HAP-1 (cell line): ENCODE measurements at regions not wholly inside any gene's neighbourhood (a gene's known extent, or its start where the extent isn't known, plus 50 kb on each side); places are given as distances from the start of the nearest gene placed in this dataset.

Source experiments
- DNase-seq, 2 experiments: peaks; one replicate each; pipeline ENCODE4 v3.0.0-alpha.2; 2016 to 2020; ENCODE audit warnings: low spot score in 2 of 2
- H3K27me3 ChIP-seq: fragments of 250-450 bp; sonication (Bioruptor Pico); 2 replicates; pipeline ENCODE4 v1.5.1; 2020; ENCODE audit warnings: low read depth, mild to moderate bottlenecking, moderate library complexity
- H3K36me3 ChIP-seq: fragments of 250-450 bp; sonication (Bioruptor Pico); replicated peaks from 2 replicates; pipeline ENCODE4 v1.5.1; 2020; ENCODE audit warnings: mild to moderate bottlenecking
- H3K4me1 ChIP-seq: fragments of 250-450 bp; sonication (Bioruptor Pico); 2 replicates; pipeline ENCODE4 v1.5.1; 2020; ENCODE audit warnings: mild to moderate bottlenecking
- H3K4me3 ChIP-seq: fragments of 250-450 bp; sonication (Bioruptor Pico); 2 replicates; pipeline ENCODE4 v1.5.1; 2020; ENCODE audit warnings: mild to moderate bottlenecking, moderate library complexity
- H3K9me3 ChIP-seq: fragments of 250-450 bp; sonication (Bioruptor Pico); 2 replicates; pipeline ENCODE4 v1.5.1; 2020; ENCODE audit warnings: mild to moderate bottlenecking, moderate library complexity
- in situ Hi-C: fragments of 300-500 bp; cut with MboI; formaldehyde crosslinking; loops from 3 replicates; pipeline ENCODE4 v1.14.3; 2020; ENCODE audit warnings: low sequenced_read_pairs, inconsistent platforms, mixed read lengths

GRCh38 chr15:62549345-62549970 lies 384.4 kb upstream of the C2CD4B start:
- Histone ChIP-seq H3K4me3 (no peak overlapping the region), H3K9me3 (no peaks in the 10 kb centered on the region), H3K36me3 (no peaks in the 10 kb centered on the region), H3K4me1 (peaks cover 8% of the 10 kb centered on the region), H3K27me3 (no peaks in the 10 kb centered on the region)
- DNase-seq: peak; percentile 73 to 80
- in situ Hi-C loops: no loop called here

- no peak overlapping the region for H3K4me3 ChIP-seq
- peaks cover 7% of the 10 kb centered on the region for H3K4me1 ChIP-seq
- in situ Hi-C loops: no loop called here
- no peaks in the 10 kb centered on the region for H3K9me3 ChIP-seq
- no peaks in the 10 kb centered on the region for H3K36me3 ChIP-seq
- no peaks in the 10 kb centered on the region for H3K27me3 ChIP-seq
- DNase-seq: no peak
These were observed 385.0 kb upstream of the C2CD4B start for GRCh38 chr15:62550106-62550505.

- Histone ChIP-seq H3K27me3 (no peaks in the 10 kb centered on the region), H3K9me3 (no peaks in the 10 kb centered on the region), H3K4me1 (no peaks in the 10 kb centered on the region), H3K36me3 (no peaks in the 10 kb centered on the region), H3K4me3 (no peak overlapping the region)
- DNase-seq: no peak
- in situ Hi-C loops: no loop called here
These were observed 387.4 kb upstream of the C2CD4B start for GRCh38 chr15:62552444-62552843.

GRCh38 chr15:62553911-62554563 lies 389.0 kb upstream of the C2CD4B start:
- H3K4me3 ChIP-seq: no peak overlapping the region
- no peaks in the 10 kb centered on the region for H3K27me3 ChIP-seq
- H3K36me3 ChIP-seq: no peaks in the 10 kb centered on the region
- no peaks in the 10 kb centered on the region for H3K9me3 ChIP-seq
- in situ Hi-C loops: no loop called here
- DNase-seq: no peak
- no peaks in the 10 kb centered on the region for H3K4me1 ChIP-seq

GRCh38 chr15:62558640-62559380 lies 393.7 kb upstream of the C2CD4B start:
- Histone ChIP-seq H3K4me1 (peaks cover 8% of the 10 kb centered on the region), H3K9me3 (no peaks in the 10 kb centered on the region), H3K4me3 (no peak overlapping the region), H3K27me3 (no peaks in the 10 kb centered on the region), H3K36me3 (no peaks in the 10 kb centered on the region)
- in situ Hi-C loops: no loop called here
- DNase-seq: no peak

GRCh38 chr15:62559381-62559733 lies 394.3 kb upstream of the C2CD4B start:
- Histone ChIP-seq H3K36me3 (no peaks in the 10 kb centered on the region), H3K4me1 (peaks cover 8% of the 10 kb centered on the region), H3K4me3 (no peak overlapping the region), H3K27me3 (no peaks in the 10 kb centered on the region), H3K9me3 (no peaks in the 10 kb centered on the region)
- in situ Hi-C loops: no loop called here
- DNase-seq: no peak

- no peaks in the 10 kb centered on the region for H3K27me3 ChIP-seq
- peaks cover 16% of the 10 kb centered on the region for H3K4me1 ChIP-seq
- H3K36me3 ChIP-seq: no peaks in the 10 kb centered on the region
- no peaks in the 10 kb centered on the region for H3K9me3 ChIP-seq
- no peak overlapping the region for H3K4me3 ChIP-seq
- in situ Hi-C loops: no loop called here
- DNase-seq: peak; percentile 44 to 50
These were observed 396.0 kb upstream of the C2CD4B start for GRCh38 chr15:62561059-62561519.

GRCh38 chr15:62561571-62561970 lies 396.5 kb upstream of the C2CD4B start:
- no peak for DNase-seq
- Histone ChIP-seq H3K36me3 (no peaks in the 10 kb centered on the region), H3K4me3 (no peak overlapping the region), H3K4me1 (peaks cover 16% of the 10 kb centered on the region), H3K9me3 (no peaks in the 10 kb centered on the region), H3K27me3 (no peaks in the 10 kb centered on the region)
- in situ Hi-C loops: no loop called here

- Histone ChIP-seq H3K4me3 (no peak overlapping the region), H3K27me3 (no peaks in the 10 kb centered on the region), H3K36me3 (no peaks in the 10 kb centered on the region), H3K9me3 (no peaks in the 10 kb centered on the region), H3K4me1 (peaks cover 16% of the 10 kb centered on the region)
- no peak for DNase-seq
- in situ Hi-C loops: no loop called here
These were observed 400.0 kb upstream of the C2CD4B start for GRCh38 chr15:62564886-62565633.

GRCh38 chr15:62565634-62566026 lies 400.5 kb upstream of the C2CD4B start:
- DNase-seq: no peak
- Histone ChIP-seq H3K9me3 (no peaks in the 10 kb centered on the region), H3K4me1 (peaks cover 16% of the 10 kb centered on the region), H3K27me3 (no peaks in the 10 kb centered on the region), H3K4me3 (no peak overlapping the region), H3K36me3 (no peaks in the 10 kb centered on the region)
- in situ Hi-C loops: no loop called here

GRCh38 chr15:62566248-62566647 lies 401.2 kb upstream of the C2CD4B start:
- in situ Hi-C loops: no loop called here
- no peaks in the 10 kb centered on the region for H3K9me3 ChIP-seq
- no peak for DNase-seq
- H3K27me3 ChIP-seq: no peaks in the 10 kb centered on the region
- peaks cover 9% of the 10 kb centered on the region for H3K4me1 ChIP-seq
- H3K4me3 ChIP-seq: no peak overlapping the region
- H3K36me3 ChIP-seq: no peaks in the 10 kb centered on the region

- no peaks in the 10 kb centered on the region for H3K9me3 ChIP-seq
- H3K36me3 ChIP-seq: no peaks in the 10 kb centered on the region
- H3K27me3 ChIP-seq: no peaks in the 10 kb centered on the region
- in situ Hi-C loops: no loop called here
- no peak for DNase-seq
- H3K4me1 ChIP-seq: peaks cover 8% of the 10 kb centered on the region
- no peak overlapping the region for H3K4me3 ChIP-seq
These were observed 402.4 kb upstream of the C2CD4B start for GRCh38 chr15:62567501-62567900.

- Histone ChIP-seq H3K36me3 (no peaks in the 10 kb centered on the region), H3K4me1 (peaks cover 8% of the 10 kb centered on the region), H3K27me3 (no peaks in the 10 kb centered on the region), H3K9me3 (no peaks in the 10 kb centered on the region), H3K4me3 (no peak overlapping the region)
- no peak for DNase-seq
- in situ Hi-C loops: no loop called here
These were observed 402.9 kb upstream of the C2CD4B start for GRCh38 chr15:62568004-62568403.

- in situ Hi-C loops: no loop called here
- no peak for DNase-seq
- no peaks in the 10 kb centered on the region for H3K36me3 ChIP-seq
- no peak overlapping the region for H3K4me3 ChIP-seq
- peaks cover 8% of the 10 kb centered on the region for H3K4me1 ChIP-seq
- no peaks in the 10 kb centered on the region for H3K27me3 ChIP-seq
- H3K9me3 ChIP-seq: no peaks in the 10 kb centered on the region
These were observed 403.6 kb upstream of the C2CD4B start for GRCh38 chr15:62568702-62569101.
